GM18499 (cell line): ENCODE measurements at regions not wholly inside any gene's neighbourhood (a gene's known extent, or its start where the extent isn't known, plus 50 kb on each side); places are given as distances from the start of the nearest gene placed in this dataset.

Source experiments
- ATAC-seq: cut with Tn5 transposase; IDR thresholded peaks from one replicate; pipeline ENCODE4 v1.9.1; 2021; ENCODE audit warnings: moderate number of reproducible peaks; ENCODE audit not compliant: insufficient read depth, unreplicated experiment

DNA sequence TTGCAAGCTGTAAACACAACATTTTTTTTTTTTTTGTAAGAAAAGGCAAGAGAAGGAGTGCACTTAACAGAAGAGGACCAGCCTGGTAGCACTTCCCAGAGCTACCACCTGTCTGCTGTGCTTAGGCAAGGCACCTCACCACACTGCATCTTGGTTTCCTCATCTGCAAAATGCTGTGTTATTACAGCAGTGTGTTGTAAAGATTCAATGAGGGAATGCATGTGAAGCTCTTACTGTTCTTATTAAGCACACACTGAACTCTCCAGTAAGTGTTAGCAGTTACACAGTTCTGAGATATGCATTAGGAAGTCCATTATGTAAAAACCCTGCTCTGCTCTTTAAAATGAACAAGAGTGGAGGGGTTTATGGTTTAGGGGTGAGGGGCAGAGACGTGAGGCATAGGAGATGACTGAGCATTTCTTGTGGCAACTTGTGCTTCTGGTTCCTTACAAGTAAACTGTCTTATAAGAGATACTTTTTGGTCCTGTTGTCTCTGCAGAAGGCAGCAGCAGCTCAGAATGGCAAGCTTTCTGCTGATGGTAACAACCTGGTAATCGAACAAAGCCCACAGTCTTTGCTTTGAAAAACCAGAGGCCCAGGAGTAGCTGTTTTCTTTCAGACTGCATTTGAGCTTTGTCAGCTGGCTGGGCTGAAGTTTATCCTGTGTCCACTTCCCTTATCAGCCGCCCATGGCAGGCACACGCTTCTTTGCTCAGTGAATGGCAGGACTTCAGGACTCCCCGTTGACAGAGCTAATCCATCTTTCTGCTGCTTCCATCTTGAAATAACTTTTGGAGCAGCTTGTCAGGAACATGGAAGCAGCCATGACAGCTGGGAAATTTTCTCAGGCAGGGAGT is 98.8 kb upstream of the BMPER start:
- ATAC-seq: no peak

- no peak for ATAC-seq
Observed at GRCh38 chr7:33807155-33807530, 98.2 kb upstream of the BMPER start.

DNA sequence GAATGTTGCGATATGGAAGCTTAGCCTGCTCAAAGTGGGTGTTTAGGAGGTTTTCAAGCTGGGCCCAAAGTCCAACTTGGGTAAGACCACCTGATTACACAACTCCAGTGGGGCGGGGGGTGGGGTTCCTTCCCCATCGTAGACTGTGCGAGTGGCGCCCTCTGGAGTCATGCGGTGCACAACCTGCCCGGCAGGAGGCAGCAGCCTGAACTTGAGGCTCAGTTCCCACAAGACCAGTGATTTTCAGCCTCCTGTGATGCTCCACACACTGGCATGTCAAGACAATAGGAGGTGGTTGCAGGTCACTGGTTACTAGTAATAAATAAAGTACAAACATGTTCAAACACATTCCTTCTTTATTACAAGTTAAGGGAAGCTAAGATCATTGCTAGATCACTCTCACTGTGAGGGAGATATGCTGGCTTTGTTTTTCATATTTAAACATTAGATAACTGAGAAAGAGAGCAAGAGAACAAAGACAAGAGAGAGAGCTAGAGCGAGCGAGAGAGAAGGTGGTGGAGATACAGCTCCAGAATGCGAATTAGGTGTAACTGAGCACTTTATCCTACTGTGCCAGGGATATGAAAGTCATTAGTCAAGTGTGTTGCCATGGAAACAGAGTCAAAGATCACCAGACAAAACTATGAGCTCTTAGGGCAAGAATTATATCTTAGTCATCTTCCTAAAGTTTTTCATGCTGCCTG is 97.4 kb upstream of the BMPER start:
- ATAC-seq: no peak

GRCh38 chr7:33809228-33809627 is 96.1 kb upstream of the BMPER start:
- no peak for ATAC-seq

DNA sequence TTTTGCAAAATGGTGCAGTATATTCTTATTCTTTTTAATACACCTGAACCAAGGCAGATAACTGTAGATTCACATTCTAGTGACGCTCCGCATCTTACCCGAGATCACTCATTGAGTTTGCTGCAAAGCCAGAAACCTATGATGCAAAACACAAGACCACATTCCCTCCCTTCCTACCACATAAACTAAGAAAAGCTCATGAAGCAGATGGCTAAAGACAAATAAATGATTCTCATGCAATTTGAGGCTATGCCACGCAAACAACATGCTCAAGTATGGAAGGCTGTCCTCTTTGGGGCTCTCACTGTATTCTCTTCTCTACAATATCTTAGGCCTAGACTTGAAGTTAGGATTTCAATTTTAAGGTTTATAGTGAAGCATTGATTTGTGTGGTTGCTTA is 95.0 kb upstream of the BMPER start:
- ATAC-seq: no peak

GRCh38 chr7:33813331-33813730 is 92.0 kb upstream of the BMPER start:
- no peak for ATAC-seq

GRCh38 chr7:33814400-33814799 is 90.9 kb upstream of the BMPER start:
- no peak for ATAC-seq

GRCh38 chr7:33814936-33815335 is 90.4 kb upstream of the BMPER start:
- ATAC-seq: no peak

DNA sequence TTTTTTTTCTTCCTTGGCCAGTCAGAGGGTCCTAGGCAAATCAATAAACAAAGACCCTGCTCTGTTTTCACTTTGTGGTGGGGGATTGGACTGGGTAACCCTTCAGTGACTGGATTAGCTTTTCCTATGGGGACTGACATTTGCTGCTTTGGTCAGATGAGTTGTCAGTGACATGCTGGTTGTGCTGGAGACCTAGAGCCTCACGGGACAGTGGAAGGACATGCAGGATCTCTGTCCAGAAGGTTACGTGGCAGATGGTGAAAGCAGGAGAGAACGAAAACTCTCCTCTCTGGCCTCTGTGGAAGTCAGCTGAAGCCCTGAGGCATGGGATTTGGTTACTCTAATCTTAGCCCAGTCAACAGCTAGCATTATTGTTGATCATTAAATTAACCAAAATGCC is 90.0 kb upstream of the BMPER start:
- no peak for ATAC-seq

GRCh38 chr7:33816106-33816505 is 89.2 kb upstream of the BMPER start:
- ATAC-seq: no peak

GRCh38 chr7:33819658-33820057 is 85.7 kb upstream of the BMPER start:
- no peak for ATAC-seq

GRCh38 chr7:33820206-33820605 is 85.1 kb upstream of the BMPER start:
- ATAC-seq: no peak

DNA sequence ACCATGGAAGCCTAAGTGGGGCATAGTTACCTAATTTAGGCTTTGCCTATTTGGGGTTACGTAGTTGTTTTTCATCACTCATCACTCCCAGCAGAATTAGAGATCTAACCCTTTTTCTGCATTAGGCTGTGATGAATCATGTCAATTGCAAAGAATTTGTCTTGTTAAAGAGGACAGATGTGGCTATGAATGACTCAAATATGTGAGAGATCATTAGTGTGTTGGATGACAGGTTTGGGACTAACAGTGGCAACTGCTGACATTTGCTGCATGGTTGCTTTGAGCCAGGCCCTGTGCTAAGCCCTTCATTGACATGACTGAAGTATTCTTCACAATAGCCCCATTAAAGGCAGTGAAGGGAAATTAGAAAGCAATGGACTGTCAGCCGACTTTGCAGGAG is 83.4 kb upstream of the BMPER start:
- no peak for ATAC-seq

- ATAC-seq: no peak
Observed at GRCh38 chr7:33823913-33824312, 81.4 kb upstream of the BMPER start.

- no peak for ATAC-seq
Observed at GRCh38 chr7:33824911-33825459, 80.4 kb upstream of the BMPER start.

DNA sequence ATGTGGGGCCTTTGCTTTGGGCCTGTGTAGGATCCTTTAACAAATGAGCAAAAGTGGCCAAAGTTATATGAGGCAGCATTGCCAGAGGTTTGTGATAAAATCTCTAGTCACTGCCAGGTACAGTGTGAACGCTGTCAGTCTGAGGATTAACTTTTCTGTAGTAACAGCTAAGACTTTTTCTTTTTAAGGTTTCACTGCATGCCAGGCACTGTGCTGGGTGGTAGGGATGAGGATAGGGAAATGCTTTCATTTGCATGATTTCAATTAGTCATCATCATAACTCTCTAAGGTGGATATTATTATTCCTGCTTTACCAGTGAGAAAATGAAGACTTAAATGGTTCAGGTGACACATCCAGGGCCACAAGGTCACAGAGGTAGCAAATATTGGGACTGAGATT is 79.7 kb upstream of the BMPER start:
- no peak for ATAC-seq

DNA sequence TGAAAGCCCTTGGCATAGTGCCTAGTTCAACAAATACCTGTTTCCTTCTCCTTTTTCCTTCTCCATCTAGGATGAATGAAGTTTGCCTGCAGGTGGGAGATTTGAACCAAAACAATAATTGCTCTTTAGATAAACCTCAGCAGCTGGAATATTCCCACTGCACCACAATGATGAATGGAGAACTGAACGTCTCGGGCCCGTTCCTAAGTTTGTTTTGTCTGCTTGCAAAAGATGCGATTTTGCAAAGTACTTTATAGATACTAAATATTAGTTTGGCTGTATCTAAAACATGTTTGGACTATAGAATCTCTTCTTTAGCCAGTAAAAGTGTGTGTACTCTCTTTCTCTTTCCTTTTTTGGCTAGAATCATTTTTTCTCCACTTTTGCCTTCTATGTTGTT is 75.8 kb upstream of the BMPER start:
- no peak for ATAC-seq

GRCh38 chr7:33831389-33832141 is 73.8 kb upstream of the BMPER start:
- no peak for ATAC-seq

DNA sequence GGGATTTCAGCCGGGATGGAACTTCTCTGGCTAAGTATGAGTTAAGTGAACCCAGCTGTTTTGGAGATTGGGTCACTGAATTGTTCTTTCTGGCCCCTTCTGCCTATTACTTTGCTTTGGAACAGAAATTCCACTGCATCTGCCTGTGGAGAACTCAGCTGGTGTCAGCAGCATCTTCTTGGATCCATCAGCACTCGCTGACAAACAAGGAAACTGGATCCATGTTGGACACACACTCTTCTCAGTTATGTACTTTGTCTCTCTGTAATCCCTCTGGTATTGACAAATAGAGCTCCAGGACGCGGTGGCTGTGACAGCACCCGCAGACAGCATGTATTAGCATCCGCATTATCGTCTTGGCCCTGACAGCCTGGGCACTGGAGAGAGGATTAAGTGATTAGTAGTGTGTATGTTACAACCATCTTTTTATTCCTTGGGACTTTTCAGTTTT is 73.0 kb upstream of the BMPER start:
- no peak for ATAC-seq

DNA sequence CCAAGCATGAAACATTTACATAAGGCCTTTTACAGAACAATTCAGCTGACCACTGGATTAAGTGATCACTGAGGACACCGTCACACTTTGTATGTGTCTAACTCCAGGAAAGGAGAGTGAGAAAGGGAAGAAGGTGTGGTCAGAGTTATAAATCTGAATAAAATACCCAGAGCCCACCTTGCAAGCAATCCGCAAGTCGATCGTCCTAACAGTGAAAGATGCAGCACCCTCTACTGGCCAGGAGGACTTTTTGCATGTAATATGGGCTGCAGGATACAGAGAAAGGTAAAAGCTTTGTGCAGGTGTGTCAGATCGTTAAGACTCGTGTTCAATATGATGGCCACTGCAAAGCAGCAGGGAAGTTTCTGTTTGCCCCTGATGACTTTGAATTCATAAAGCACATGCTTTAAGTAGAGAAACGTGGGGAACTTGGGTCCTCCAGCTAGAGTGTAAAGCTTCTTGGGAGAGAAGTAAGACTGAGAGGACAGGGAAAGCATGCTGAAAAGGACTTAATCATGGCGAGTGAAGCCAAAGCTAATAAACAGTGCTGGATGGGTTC is 68.5 kb upstream of the BMPER start:
- ATAC-seq: no peak
